Activated CD4-positive, alpha-beta T cell treated with anti-CD3 and anti-CD28 coated beads for 24 hours (primary cell): ENCODE measurements at regions not wholly inside any gene's neighbourhood (a gene's known extent, or its start where the extent isn't known, plus 50 kb on each side); places are given as distances from the start of the nearest gene placed in this dataset.

Source experiments
- DNase-seq, 2 donors: peaks; one replicate each; pipeline ENCODE4 v3.0.0-alpha.2; 2020; ENCODE audit warnings: low read depth in 2 of 2

GRCh38 chr16:86740298-86740697 lies 161.9 kb downstream of the FOXL1 start:
- no peak for DNase-seq

- DNase-seq = no peak
Measured at GRCh38 chr16:86740906-86741799, 162.8 kb downstream of the FOXL1 start.

- DNase-seq = no peak
Measured at GRCh38 chr16:86747761-86748160, 169.4 kb downstream of the FOXL1 start.

- no peak for DNase-seq
Measured at GRCh38 chr16:86748652-86749051, 170.3 kb downstream of the FOXL1 start.

- DNase-seq = no peak
Measured at GRCh38 chr16:86751076-86752030, 173.0 kb downstream of the FOXL1 start.

- DNase-seq = no peak
Measured at GRCh38 chr16:86752582-86753175, 174.3 kb downstream of the FOXL1 start.

- no peak for DNase-seq
Measured at GRCh38 chr16:86753399-86753798, 175.1 kb downstream of the FOXL1 start.

- DNase-seq = no peak
Measured at GRCh38 chr16:86755571-86756006, 177.2 kb downstream of the FOXL1 start.

- DNase-seq = no peak
Measured at GRCh38 chr16:86756882-86757703, 178.7 kb downstream of the FOXL1 start.

GRCh38 chr16:86757704-86758040 lies 179.3 kb downstream of the FOXL1 start:
- no peak for DNase-seq

GRCh38 chr16:86758932-86759331 lies 180.6 kb downstream of the FOXL1 start:
- DNase-seq = no peak

GRCh38 chr16:86761111-86762031 lies 183.0 kb downstream of the FOXL1 start:
- peak; percentile 31 to 38 for DNase-seq

GRCh38 chr16:86762095-86762494 lies 183.7 kb downstream of the FOXL1 start:
- DNase-seq = no peak

- DNase-seq = no peak
Measured at GRCh38 chr16:86763819-86764218, 185.5 kb downstream of the FOXL1 start.

GRCh38 chr16:86764551-86764950 lies 186.2 kb downstream of the FOXL1 start:
- no peak for DNase-seq

GRCh38 chr16:86765389-86766026 lies 187.2 kb downstream of the FOXL1 start:
- no peak for DNase-seq

GRCh38 chr16:86766700-86767099 lies 188.4 kb downstream of the FOXL1 start:
- no peak for DNase-seq

- DNase-seq = no peak
Measured at GRCh38 chr16:86768228-86768791, 190.0 kb downstream of the FOXL1 start.

- DNase-seq = no peak
Measured at GRCh38 chr16:86768999-86769398, 190.7 kb downstream of the FOXL1 start.
